NCI-H1436 treated with DMSO at 0.1 percent for 48 hours (cell line): ENCODE measurements at regions not wholly inside any gene's neighbourhood (a gene's known extent, or its start where the extent isn't known, plus 50 kb on each side); places are given as distances from the start of the nearest gene placed in this dataset.

ENCODE experiments used
- DNase-seq: peaks from one replicate; lab custom pipeline; 2025; lab: John Stamatoyannopoulos, UW

- DNase-seq = no peak
These were observed 614.3 kb upstream of the CDH4 start for GRCh38 chr20:60637801-60638200.

DNA sequence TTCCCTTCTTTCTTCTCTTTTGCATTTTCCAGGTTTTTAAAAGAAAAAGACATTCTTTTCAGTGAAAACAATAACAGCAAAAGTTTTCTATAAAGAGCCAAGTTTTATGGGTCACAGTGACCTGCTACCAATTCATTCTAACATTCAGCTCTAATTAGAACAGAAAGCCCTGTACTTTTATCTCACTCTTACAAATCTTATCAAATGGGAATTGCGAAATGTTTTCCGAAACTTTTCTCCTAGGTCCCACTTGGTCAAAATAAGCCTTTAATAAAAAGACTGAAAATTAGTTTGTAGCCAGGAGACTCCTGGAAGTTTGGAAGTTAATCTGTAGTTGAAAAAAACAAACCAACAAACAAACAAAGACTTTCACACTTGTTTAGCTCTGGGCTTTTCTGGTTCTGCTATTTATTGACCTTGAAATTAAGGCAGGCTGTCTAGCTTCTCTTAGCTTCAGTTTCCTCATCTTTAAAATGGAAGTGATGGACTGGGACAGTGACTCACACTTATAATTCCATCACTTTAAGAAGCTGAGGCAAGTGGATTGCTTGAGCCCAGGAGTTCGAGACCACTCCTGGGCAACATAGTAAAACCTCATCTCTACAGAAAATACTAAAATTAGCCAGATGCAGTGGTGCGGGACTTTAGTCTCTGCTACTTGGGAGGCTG, 613.5 kb upstream of the CDH4 start:
- DNase-seq = no peak

DNA sequence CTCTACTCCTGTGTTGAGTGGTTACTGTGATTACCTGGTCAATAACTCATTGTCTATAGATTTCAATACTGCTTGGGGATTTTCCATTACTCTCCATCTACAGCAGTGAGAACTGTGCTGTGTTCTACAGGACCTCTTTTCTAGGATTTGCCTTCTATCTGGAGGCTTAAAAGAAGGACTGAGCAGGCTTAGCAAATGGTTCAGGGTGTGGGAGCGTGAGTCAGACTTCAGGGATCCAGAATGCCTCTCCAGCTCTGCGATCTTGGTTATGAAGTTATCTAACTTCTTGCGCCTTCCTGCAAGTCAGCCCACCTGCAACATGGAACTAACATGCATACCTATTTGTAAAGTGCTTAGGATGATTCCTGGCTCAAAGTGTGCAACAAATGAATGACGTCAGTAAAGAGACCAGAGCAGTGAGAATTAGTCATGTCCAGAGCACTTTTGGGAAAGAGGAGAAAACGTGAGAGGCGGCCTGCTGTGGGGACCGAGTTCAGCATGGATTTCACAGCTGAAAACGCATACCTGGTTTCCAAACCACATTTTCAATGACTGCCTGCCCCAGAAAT, 610.1 kb upstream of the CDH4 start:
- no peak for DNase-seq

GRCh38 chr20:60642541-60642940, 609.5 kb upstream of the CDH4 start:
- DNase-seq = no peak

GRCh38 chr20:60648556-60648955, 603.5 kb upstream of the CDH4 start:
- no peak for DNase-seq

GRCh38 chr20:60649541-60649940, 602.5 kb upstream of the CDH4 start:
- no peak for DNase-seq

DNA sequence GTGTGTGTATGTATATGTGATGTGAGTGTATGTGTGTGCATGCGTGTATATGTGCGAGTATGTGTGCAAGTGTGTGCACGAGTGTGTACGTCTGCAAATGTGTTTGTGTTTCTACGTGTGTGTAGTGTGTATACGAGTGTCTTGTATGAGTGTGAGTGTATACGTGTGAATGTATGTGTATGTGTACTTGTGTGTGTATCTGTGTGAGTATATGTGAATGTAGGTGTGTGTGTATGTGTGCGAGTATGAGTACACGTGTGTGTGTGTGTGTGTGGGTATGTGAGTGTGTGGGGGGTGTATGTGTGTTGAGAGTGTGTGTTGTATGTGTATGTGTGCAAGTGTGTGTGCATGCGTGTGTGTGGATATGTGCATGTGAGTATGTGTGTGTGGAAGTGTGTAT, 602.0 kb upstream of the CDH4 start:
- no peak for DNase-seq

DNA sequence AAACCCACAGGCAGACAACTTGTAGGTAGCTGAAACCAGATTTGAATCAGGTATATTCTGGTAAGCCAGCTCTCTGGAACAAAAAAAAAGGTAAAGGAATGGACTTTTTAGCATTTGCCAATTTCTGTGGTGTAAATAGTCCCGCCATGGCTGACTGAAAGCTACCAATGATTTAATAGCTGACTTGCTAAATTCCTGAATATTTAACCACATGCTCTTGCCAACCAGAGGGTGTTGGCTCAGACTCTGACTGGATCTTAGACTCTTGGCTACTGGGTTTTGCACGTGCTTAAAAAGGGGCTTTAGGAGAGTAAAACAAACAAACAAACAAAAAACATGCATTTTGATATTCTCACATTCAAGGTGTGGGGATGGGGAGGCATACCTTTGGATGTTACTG, 600.0 kb upstream of the CDH4 start:
- no peak for DNase-seq

DNA sequence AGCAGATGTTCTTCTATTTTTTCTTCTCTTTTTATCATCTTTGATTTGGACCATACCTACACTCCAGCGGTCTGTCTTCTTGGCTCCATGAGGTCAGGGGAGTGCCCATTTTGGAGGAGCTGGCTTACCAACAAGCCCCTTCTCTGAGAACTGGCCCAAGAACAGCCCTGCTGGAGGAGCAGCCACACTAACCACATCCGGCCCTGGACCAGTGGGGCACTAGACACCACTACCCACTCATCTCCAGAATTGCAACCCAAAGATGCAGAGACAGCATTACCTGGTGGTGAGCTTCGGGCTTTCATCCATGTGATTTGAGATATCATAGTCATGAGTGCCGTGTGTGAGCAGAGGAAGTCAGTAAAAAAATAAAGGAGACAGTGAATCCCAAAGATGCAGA, 599.4 kb upstream of the CDH4 start:
- no peak for DNase-seq

DNA sequence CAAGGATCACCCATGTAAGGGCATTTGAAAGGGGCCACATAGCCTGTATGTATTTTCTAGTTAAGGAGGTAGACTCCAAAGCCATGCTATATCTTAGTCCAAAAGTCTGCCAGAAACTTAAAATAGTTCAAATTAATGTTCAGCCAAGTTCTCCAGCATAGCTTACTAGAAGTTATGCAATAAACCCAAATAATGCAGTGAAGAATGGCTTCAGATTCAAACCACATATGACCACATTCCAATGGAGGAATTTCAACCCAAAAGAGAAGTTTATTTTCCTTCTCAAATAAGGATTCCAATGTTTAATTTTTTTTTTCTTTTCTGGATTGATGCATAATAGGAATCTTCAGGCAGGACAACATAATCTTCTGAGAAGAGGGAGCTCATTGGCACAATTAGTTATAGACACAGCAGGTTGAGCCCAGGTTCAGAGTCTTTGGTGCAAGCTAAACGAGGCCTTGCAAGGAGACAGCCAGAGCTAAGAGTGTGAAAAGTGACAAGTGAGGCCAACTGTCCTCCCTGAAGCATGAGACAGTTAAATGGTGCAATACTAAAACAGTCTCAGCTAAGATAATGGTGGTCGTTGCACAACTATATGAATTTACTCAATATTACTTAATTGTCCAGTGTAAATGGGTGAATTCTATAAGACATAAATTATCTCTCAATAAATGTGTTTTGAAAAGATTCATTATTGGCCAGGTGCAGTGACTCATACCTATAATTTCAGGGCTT, 598.8 kb upstream of the CDH4 start:
- DNase-seq = no peak

- DNase-seq = no peak
These were observed 593.4 kb upstream of the CDH4 start for GRCh38 chr20:60658681-60659080.

DNA sequence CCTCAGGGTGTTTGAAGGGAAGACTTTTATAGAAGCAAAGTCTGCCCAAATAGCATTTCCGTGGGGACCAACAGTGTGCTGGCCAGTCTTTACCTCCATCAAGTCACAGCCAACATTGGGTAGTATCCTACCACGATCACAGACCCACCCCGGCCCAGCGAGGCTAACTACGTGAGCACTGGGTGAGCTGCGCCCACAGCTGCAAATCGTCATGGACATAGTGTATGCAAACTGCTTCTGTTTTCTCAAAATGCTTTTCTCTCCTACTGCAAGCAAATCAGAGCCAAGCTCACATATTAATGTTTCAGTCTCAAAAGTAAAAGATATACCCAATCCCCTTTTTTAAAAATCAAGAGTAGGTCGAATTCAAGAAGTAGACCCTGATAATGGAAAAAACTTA, 592.8 kb upstream of the CDH4 start:
- DNase-seq = no peak

GRCh38 chr20:60662307-60662706, 589.8 kb upstream of the CDH4 start:
- DNase-seq = no peak

GRCh38 chr20:60664106-60664505, 588.0 kb upstream of the CDH4 start:
- DNase-seq = no peak

DNA sequence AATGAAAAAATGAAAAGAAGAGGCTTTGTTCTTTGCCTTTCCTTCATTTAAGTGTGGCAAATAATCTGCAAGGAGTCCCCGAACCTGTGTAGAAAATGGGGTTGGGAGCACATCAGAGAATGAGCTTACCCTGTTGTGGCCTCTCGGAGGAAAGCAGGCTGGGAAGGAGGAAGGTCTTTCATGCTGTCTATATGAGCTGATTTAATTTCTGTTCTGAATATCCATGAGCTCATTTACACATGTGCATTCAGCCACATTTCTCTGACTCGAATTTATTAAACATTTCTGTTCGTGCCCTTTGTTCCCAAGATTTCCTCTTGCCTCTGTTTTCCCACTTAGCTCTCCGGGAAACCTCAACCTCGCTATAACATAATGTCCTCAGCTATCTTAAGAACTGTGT, 584.4 kb upstream of the CDH4 start:
- DNase-seq = no peak

- no peak for DNase-seq
These were observed 582.9 kb upstream of the CDH4 start for GRCh38 chr20:60669211-60669610.

- no peak for DNase-seq
These were observed 576.0 kb upstream of the CDH4 start for GRCh38 chr20:60676011-60676410.

DNA sequence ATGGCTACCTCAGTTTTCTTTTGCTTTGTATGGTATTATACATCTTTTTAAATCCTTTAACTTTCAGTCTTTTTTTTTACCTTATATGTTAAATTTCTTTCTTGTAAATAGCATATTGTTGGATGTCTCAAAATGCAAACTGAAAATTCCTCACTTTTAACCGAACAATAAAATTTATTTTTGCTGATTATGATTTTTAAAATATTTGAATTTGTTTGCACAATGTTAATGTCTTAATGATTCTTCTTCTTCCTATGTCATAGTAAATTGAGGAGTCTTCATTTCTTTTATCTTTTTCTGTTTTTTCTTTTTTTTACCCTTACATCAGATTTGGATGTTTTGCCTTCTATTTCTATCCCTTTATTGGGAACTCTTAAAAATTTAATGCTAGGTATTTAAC, 574.2 kb upstream of the CDH4 start:
- no peak for DNase-seq

GRCh38 chr20:60680554-60680953, 571.5 kb upstream of the CDH4 start:
- no peak for DNase-seq

- DNase-seq = no peak
These were observed 564.8 kb upstream of the CDH4 start for GRCh38 chr20:60687213-60687612.

- no peak for DNase-seq
These were observed 561.3 kb upstream of the CDH4 start for GRCh38 chr20:60690771-60691170.

- no peak for DNase-seq
These were observed 560.0 kb upstream of the CDH4 start for GRCh38 chr20:60691966-60692615.

DNA sequence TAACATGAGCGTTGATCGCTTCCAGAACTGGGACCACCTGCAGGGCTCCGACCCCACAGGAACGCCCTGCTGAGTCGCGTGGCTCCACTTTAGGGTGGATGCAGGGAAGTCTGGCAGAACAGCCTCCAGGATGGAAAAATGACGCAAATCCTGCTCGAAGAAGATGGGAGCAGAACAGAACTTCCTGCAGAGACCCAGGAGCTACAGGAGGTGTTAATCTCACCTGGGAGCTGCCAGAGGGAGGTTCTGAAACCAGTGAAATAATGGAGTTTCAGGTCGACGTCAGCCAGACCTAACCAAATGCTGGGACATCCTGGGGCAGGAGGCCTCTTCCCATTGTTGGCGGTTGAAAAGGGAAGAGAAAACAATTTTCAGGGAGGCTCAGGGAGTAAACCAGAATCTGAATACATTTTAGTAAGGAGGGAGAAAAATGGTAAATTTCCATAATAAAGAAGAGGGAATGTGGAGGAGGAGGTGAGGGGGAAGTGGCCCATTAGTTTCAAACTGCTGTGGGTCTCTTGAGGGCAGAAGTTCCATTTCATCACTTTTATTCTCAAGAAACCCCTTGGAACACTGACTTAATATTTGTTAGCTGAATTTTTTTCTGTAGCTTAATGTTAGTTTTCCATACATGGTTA, 558.4 kb upstream of the CDH4 start:
- DNase-seq = no peak
